WERI-Rb-1 (cell line): ENCODE measurements at regions not wholly inside any gene's neighbourhood (a gene's known extent, or its start where the extent isn't known, plus 50 kb on each side); places are given as distances from the start of the nearest gene placed in this dataset.
"Not testable (repeated sequence)": the region's sequence is repeated elsewhere in the genome, so short reads cannot be mapped to it uniquely, and the experiment has no call there.

Source experiments
- DNase-seq: peaks from one replicate; pipeline ENCODE4 v3.0.0-alpha.2; 2020
- H3K27ac ChIP-seq: fragments of 250-450 bp; sonication (Bioruptor Pico); 2 replicates; pipeline ENCODE4 v1.5.1; 2020; ENCODE audit warnings: mild to moderate bottlenecking, moderate library complexity
- H3K27me3 ChIP-seq: fragments of 250-450 bp; sonication (Bioruptor Pico); 2 replicates; pipeline ENCODE4 v1.5.1; 2021; ENCODE audit warnings: mild to moderate bottlenecking, low read depth, moderate library complexity; ENCODE audit not compliant: insufficient read depth, severe bottlenecking
- H3K36me3 ChIP-seq: fragments of 250-450 bp; sonication (Bioruptor Pico); 2 replicates; pipeline ENCODE4 v1.5.1; 2020; ENCODE audit warnings: mild to moderate bottlenecking, moderate library complexity
- H3K4me3 ChIP-seq: 2 replicates; pipeline ENCODE4 v1.5.1; 2011; ENCODE audit warnings: low read depth, mild to moderate bottlenecking, control low read depth, low read length
- H3K9me3 ChIP-seq: fragments of 250-450 bp; sonication (Bioruptor Pico); 2 replicates; pipeline ENCODE4 v1.5.1; 2021; ENCODE audit warnings: mild to moderate bottlenecking, moderate library complexity; ENCODE audit not compliant: severe bottlenecking
- CTCF ChIP-seq: IDR thresholded peaks from 2 replicates; pipeline ENCODE4 v1.5.1; 2011; ENCODE audit warnings: low read depth, mild to moderate bottlenecking, control low read depth, inconsistent platforms, low read length

GRCh38 chr3:177710506-177710905 is 513.2 kb upstream of the TBL1XR1 start:
- no peak for TF ChIP-seq CTCF
- Histone ChIP-seq H3K27me3 (no peaks in the 10 kb centered on the region), H3K9me3 (no peaks in the 10 kb centered on the region), H3K4me3 (no peak overlapping the region), H3K27ac (no peak overlapping the region), H3K36me3 (no peaks in the 10 kb centered on the region)
- DNase-seq, result peak; percentile 15

DNA sequence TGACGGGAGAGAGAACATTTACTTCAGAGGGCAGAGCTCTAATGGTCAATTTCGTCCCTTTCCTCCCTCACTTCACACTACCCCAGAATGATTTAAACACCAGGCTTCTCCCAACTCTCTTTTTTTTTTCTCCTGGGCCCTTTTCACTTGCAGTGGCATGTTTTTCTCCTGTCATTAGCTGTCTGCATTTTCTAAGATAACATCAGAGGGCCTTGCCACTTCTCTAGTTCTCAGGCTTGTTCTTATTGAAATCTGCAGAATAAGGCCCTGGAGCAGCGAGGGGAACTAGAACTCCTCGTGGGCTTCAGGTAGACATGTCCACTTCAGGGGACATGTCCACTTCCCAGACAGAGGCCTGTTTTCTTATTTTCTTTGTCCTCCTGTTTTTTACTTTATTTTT is 514.4 kb upstream of the TBL1XR1 start:
- Histone ChIP-seq H3K4me3 (no peak overlapping the region), H3K27me3 (no peaks in the 10 kb centered on the region), H3K9me3 (no peaks in the 10 kb centered on the region), H3K36me3 (no peaks in the 10 kb centered on the region), H3K27ac (no peak overlapping the region)
- no peak for TF ChIP-seq CTCF
- DNase-seq, result no peak

- Histone ChIP-seq H3K27me3 (no peaks in the 10 kb centered on the region), H3K36me3 (no peaks in the 10 kb centered on the region), H3K9me3 (no peaks in the 10 kb centered on the region), H3K27ac (0 out of 2 replicates have a peak overlapping the region, but pooled peaks have one; percentile 19), H3K4me3 (no peak overlapping the region)
- TF ChIP-seq CTCF, result no peak
- DNase-seq, result peak; percentile 46
These were observed 516.9 kb upstream of the TBL1XR1 start for GRCh38 chr3:177713928-177714900.

DNA sequence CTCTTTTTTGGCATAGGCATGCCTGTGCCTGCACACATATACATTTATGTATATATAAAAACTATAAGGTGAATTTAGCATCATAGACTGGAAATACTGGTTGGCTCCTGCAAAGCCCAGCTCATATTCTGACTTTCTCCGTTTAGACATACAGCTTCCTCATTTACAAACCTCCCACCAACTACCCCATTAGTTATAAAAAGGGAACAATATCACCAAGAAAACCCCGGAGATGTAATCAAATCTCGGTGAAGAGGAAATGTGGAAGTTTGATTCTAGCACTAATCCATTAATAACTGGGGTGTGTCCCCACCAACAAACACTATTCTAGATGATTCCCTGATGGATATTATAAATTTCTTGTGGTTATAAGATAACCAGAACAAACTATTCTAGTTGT is 517.7 kb upstream of the TBL1XR1 start:
- no peak for TF ChIP-seq CTCF
- H3K27me3 ChIP-seq, result no peaks in the 10 kb centered on the region
- no peak overlapping the region for H3K27ac ChIP-seq
- H3K4me3 ChIP-seq, result no peak overlapping the region
- H3K9me3 ChIP-seq, result no peaks in the 10 kb centered on the region
- no peaks in the 10 kb centered on the region for H3K36me3 ChIP-seq
- DNase-seq, result no peak

GRCh38 chr3:177715980-177716379 is 518.7 kb upstream of the TBL1XR1 start:
- H3K27me3 ChIP-seq, result no peaks in the 10 kb centered on the region
- no peaks in the 10 kb centered on the region for H3K36me3 ChIP-seq
- no peak overlapping the region for H3K4me3 ChIP-seq
- no peak for TF ChIP-seq CTCF
- H3K9me3 ChIP-seq, result no peaks in the 10 kb centered on the region
- no peak for DNase-seq
- H3K27ac ChIP-seq, result no peak overlapping the region

DNA sequence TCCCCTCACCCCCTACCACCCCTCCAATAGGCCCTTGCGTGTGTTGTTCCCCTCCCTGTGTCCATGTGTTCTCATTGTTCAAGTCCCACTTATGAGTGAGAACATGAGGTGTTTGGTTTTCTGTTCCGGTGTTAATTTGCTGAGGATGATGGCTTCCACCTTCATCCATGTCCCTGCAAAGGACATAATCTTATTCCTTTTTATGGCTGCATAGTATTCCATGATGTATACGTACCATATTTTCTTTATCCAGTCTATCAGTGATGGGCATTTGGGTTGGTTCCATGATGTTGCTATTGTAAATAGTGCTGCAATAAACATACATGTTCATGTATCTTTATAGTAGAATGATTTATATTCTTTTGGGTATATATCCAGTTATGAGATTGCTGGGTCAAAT is 523.6 kb upstream of the TBL1XR1 start:
- not testable (repeated sequence) for H3K9me3 ChIP-seq, DNase-seq, H3K27me3 ChIP-seq, H3K27ac ChIP-seq, H3K36me3 ChIP-seq, H3K4me3 ChIP-seq
